Lung (tissue), 11 donors: ENCODE measurements at regions not wholly inside any gene's neighbourhood (a gene's known extent, or its start where the extent isn't known, plus 50 kb on each side); places are given as distances from the start of the nearest gene placed in this dataset.

Experiments used
- ATAC-seq: fragments of 200-7000 bp; cut with Tn5 transposase; one replicate; pipeline ENCODE4 v1.9.1; 2020; ENCODE audit warnings: moderate number of reproducible peaks; ENCODE audit not compliant: insufficient read depth, low FRiP score
- DNase-seq, 3 donors: peaks; one replicate each; pipeline ENCODE4 v3.0.0-alpha.2; 2013 to 2017
- H3K27ac ChIP-seq, 2 donors: one replicate each; pipeline ENCODE4 v1.5.1; 2013; ENCODE audit warnings: mild to moderate bottlenecking in 2 of 2, moderate library complexity in 2 of 2, control low read depth in 1 of 2, inconsistent platforms in 1 of 2, low read depth in 1 of 2, low read length in 1 of 2
- H3K27me3 ChIP-seq, 3 donors: one replicate each; pipeline ENCODE4 v1.5.1; 2013; ENCODE audit warnings: low read length in 2 of 3; ENCODE audit not compliant: control insufficient read depth in 3 of 3, insufficient read depth in 3 of 3
- H3K36me3 ChIP-seq, 4 donors: one replicate each; pipeline ENCODE4 v1.5.1; 2013; ENCODE audit warnings: low read length in 4 of 4, mild to moderate bottlenecking in 1 of 4, moderate library complexity in 1 of 4; ENCODE audit not compliant: control insufficient read depth in 4 of 4, insufficient read depth in 4 of 4
- H3K4me1 ChIP-seq, 5 donors: one replicate each; pipeline ENCODE4 v1.5.1; 2013; ENCODE audit warnings: low read length in 5 of 5, mild to moderate bottlenecking in 2 of 5, moderate library complexity in 1 of 5; ENCODE audit not compliant: control insufficient read depth in 5 of 5, insufficient read depth in 5 of 5
- H3K4me3 ChIP-seq: one replicate; pipeline ENCODE4 v1.5.1; 2013; ENCODE audit warnings: mild to moderate bottlenecking, control low read depth, moderate library complexity
- H3K9ac ChIP-seq, 2 donors: one replicate each; pipeline ENCODE4 v1.5.1; 2013; ENCODE audit warnings: low read length in 2 of 2, control low read depth in 1 of 2; ENCODE audit not compliant: insufficient read depth in 1 of 2
- H3K9me3 ChIP-seq, 4 donors: one replicate each; pipeline ENCODE4 v1.5.1; 2013; ENCODE audit warnings: low read length in 3 of 4, mild to moderate bottlenecking in 1 of 4, moderate library complexity in 1 of 4; ENCODE audit not compliant: control insufficient read depth in 4 of 4, insufficient read depth in 3 of 4
- CTCF ChIP-seq: IDR thresholded peaks from 2 replicates; pipeline ENCODE4 v1.5.1; 2012; ENCODE audit warnings: mild to moderate bottlenecking; ENCODE audit errors: control extremely low read depth, extremely low read depth
- WGBS, 2 donors: extraction: QIAGEN DNeasy Blood & Tissue Kit; methylation state at CpG; one replicate each; pipeline ENCODE4 v1.1.7; 2013; 5-methylcytosine and 5-hydroxymethylcytosine counted together
- donor health status: control.
- donor health status: control.
- donor health status: Bipolar disorder and iron deficiency.
- donor health status: healthy.
- donor health status: DM: yes; HTN: yes; CAD: no.

GRCh38 chr3:79947469-79947868 lies 179.7 kb upstream of the ROBO1 start:
- no peaks in the 10 kb centered on the region for H3K4me1 ChIP-seq

GRCh38 chr3:79937567-79937966 lies 169.8 kb upstream of the ROBO1 start:
- Histone ChIP-seq H3K27me3 (no peaks in the 10 kb centered on the region), H3K4me3 (no peak overlapping the region), H3K9ac (no peak overlapping the region), H3K36me3 (no peaks in the 10 kb centered on the region), H3K27ac (no peak overlapping the region), H3K9me3 (no peaks in the 10 kb centered on the region), H3K4me1 (no peaks in the 10 kb centered on the region)
- peak; percentile 68 for ATAC-seq
- no peak for TF ChIP-seq CTCF
- DNase-seq = peak; percentile 16 to 41 (median 23)
- 62 to 75% methylated on average over 1 of the region's 1 CpG for WGBS, 2 donors

More at GRCh38 chr3:79947469-79947868, 179.7 kb upstream of the ROBO1 start:
- WGBS, 2 donors = 87 to 97% methylated on average over 1 of the region's 1 CpG
- no peak for TF ChIP-seq CTCF
- Histone ChIP-seq H3K9me3 (no peaks in the 10 kb centered on the region), H3K9ac (no peak overlapping the region), H3K27ac (no peak overlapping the region), H3K4me3 (no peak overlapping the region), H3K27me3 (no peaks in the 10 kb centered on the region), H3K36me3 (no peaks in the 10 kb centered on the region)
- DNase-seq (no peak), ATAC-seq (no peak)

- H3K27me3 ChIP-seq = no peaks in the 10 kb centered on the region
- DNase-seq = no peak
- peaks cover 0 to 4% (median 0%) of the 10 kb centered on the region in 4 donors for H3K9me3 ChIP-seq
- no peak for ATAC-seq
- H3K9ac ChIP-seq = no peak overlapping the region
- H3K4me3 ChIP-seq = no peak overlapping the region
- H3K36me3 ChIP-seq = no peaks in the 10 kb centered on the region
- no peak overlapping the region for H3K27ac ChIP-seq
- 89 to 94% methylated on average over 8 of the region's 8 CpGs for WGBS, 2 donors
- no peak for TF ChIP-seq CTCF
- H3K4me1 ChIP-seq = no peaks in the 10 kb centered on the region
These were observed 162.4 kb upstream of the ROBO1 start for GRCh38 chr3:79930196-79930595.

- Histone ChIP-seq H3K27ac (no peak overlapping the region), H3K27me3 (no peaks in the 10 kb centered on the region), H3K4me3 (no peak overlapping the region), H3K9ac (no peak overlapping the region), H3K9me3 (peaks cover 0 to 4% (median 0%) of the 10 kb centered on the region in 4 donors), H3K4me1 (no peaks in the 10 kb centered on the region), H3K36me3 (no peaks in the 10 kb centered on the region)
- TF ChIP-seq CTCF = no peak
- DNase-seq = no peak
- no peak for ATAC-seq
- WGBS, 2 donors = 77 to 80% methylated on average over 4 of the region's 4 CpGs
These were observed 161.1 kb upstream of the ROBO1 start for GRCh38 chr3:79928687-79929408.
